HG03196 (cell line): ENCODE measurements at regions not wholly inside any gene's neighbourhood (a gene's known extent, or its start where the extent isn't known, plus 50 kb on each side); places are given as distances from the start of the nearest gene placed in this dataset.
"Not testable (repeated sequence)": the region's sequence is repeated elsewhere in the genome, so short reads cannot be mapped to it uniquely, and the experiment has no call there.

ENCODE experiments used
- ATAC-seq: cut with Tn5 transposase; IDR thresholded peaks from one replicate; pipeline ENCODE4 v1.9.1; 2021; ENCODE audit not compliant: unreplicated experiment

- not testable (repeated sequence) for ATAC-seq
These were observed 56.1 kb downstream of the ZNF22 start for GRCh38 chr10:45056806-45057205.

GRCh38 chr10:45058580-45058979 lies 57.9 kb downstream of the ZNF22 start:
- ATAC-seq, result no peak

GRCh38 chr10:45058992-45059561 lies 58.4 kb downstream of the ZNF22 start:
- ATAC-seq, result no peak

- no peak for ATAC-seq
These were observed 58.9 kb downstream of the ZNF22 start for GRCh38 chr10:45059632-45060031.

GRCh38 chr10:45061982-45062381 lies 61.3 kb downstream of the ZNF22 start:
- ATAC-seq, result no peak

GRCh38 chr10:45063591-45064231 lies 63.0 kb downstream of the ZNF22 start:
- no peak for ATAC-seq

- no peak for ATAC-seq
These were observed 64.3 kb downstream of the ZNF22 start for GRCh38 chr10:45064998-45065397.

- no peak for ATAC-seq
These were observed 70.5 kb downstream of the ZNF22 start for GRCh38 chr10:45071043-45071813.

- ATAC-seq, result no peak
These were observed 74.5 kb downstream of the ZNF22 start for GRCh38 chr10:45075216-45075615.

GRCh38 chr10:45075826-45076380 lies 75.2 kb downstream of the ZNF22 start:
- no peak for ATAC-seq

GRCh38 chr10:45076891-45077290 lies 76.2 kb downstream of the ZNF22 start:
- ATAC-seq, result no peak

GRCh38 chr10:45080331-45080730 lies 79.6 kb downstream of the ZNF22 start:
- ATAC-seq, result no peak

- no peak for ATAC-seq
These were observed 81.5 kb downstream of the ZNF22 start for GRCh38 chr10:45082176-45082575.

- no peak for ATAC-seq
These were observed 91.2 kb downstream of the ZNF22 start for GRCh38 chr10:45091968-45092367.

GRCh38 chr10:45093945-45094344 lies 93.2 kb downstream of the ZNF22 start:
- ATAC-seq, result no peak

GRCh38 chr10:45095286-45095685 lies 94.6 kb downstream of the ZNF22 start:
- ATAC-seq, result no peak

- no peak for ATAC-seq
These were observed 95.3 kb downstream of the ZNF22 start for GRCh38 chr10:45096001-45096400.

- no peak for ATAC-seq
These were observed 99.7 kb downstream of the ZNF22 start for GRCh38 chr10:45100429-45100828.

GRCh38 chr10:45104674-45105073 lies 104.0 kb downstream of the ZNF22 start:
- no peak for ATAC-seq

- not testable (repeated sequence) for ATAC-seq
These were observed 104.6 kb downstream of the ZNF22 start for GRCh38 chr10:45105309-45105708.

GRCh38 chr10:45106236-45106856 lies 105.6 kb downstream of the ZNF22 start:
- ATAC-seq, result no peak
